Retinal pigment epithelial cell (primary cell): ENCODE measurements at regions not wholly inside any gene's neighbourhood (a gene's known extent, or its start where the extent isn't known, plus 50 kb on each side); places are given as distances from the start of the nearest gene placed in this dataset.

Source experiments
- DNase-seq: peaks from one replicate; pipeline ENCODE4 v3.0.0-alpha.2; 2010; ENCODE audit warnings: low read depth
- H3K4me3 ChIP-seq: 2 replicates; pipeline ENCODE4 v1.5.1; 2011; ENCODE audit warnings: mild to moderate bottlenecking, low read length, control low read depth, moderate library complexity
- CTCF ChIP-seq: conservative IDR thresholded peaks from 2 replicates; pipeline ENCODE4 v1.5.1; 2011; ENCODE audit warnings: low read depth, low read length, control low read depth, inconsistent platforms

DNA sequence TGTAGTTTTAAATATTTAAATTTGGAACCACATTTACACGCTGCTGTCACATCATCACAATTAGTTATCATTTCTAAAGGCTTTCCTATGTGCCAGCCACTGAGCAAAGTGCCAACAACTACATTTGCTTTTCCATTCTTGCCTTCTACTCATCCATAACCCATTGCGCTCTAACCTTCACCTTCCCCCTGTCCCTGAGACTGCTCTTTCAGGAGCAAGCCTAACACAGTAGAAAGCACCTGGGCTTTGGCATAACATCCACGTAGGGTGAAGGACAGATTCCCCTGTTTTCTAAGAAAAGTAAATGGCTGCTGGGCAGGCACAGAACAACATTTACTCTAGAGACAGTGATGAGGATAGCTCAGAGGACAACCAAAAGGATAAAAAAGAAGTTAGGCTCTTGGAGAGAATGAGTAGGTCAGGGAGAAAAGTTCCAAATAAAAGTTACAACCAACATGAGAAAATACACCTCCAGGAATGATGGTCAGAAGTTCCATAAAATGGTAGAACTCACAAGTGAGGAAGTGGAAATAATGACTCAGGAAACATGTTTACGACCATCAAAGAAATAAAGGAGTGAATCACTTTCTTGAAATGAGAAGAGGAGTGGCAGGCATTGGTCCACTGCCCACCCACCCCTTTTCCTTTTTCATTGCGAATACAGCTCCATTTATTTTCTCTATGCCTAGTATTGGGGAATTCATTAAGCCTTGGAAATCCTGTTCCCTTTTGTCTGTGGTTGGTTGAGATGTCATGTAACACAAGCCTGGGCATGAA lies 77.2 kb downstream of the PFDN4 start:
- no peak for TF ChIP-seq CTCF
- no peak for DNase-seq
- no peak overlapping the region for H3K4me3 ChIP-seq

DNA sequence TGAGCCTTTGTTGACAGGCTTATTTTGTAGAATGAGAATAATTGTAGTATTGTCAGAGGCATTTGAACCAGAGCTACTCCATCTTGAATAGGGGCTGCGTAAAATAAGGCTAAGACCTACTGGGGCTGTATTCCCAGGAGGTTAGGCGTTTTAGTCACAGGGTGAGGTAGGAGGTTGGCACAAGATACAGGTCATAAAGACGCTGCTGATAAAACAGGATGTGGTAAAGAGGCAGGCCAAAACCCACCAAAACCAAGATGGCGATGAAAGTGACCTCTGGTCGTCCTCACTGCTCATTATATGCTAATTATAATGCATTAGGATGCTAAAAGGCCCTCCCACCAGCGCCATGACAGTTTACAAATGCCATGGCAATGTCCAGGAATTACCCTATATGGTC lies 82.7 kb downstream of the PFDN4 start:
- TF ChIP-seq CTCF = no peak
- no peak for DNase-seq
- no peak overlapping the region for H3K4me3 ChIP-seq

DNA sequence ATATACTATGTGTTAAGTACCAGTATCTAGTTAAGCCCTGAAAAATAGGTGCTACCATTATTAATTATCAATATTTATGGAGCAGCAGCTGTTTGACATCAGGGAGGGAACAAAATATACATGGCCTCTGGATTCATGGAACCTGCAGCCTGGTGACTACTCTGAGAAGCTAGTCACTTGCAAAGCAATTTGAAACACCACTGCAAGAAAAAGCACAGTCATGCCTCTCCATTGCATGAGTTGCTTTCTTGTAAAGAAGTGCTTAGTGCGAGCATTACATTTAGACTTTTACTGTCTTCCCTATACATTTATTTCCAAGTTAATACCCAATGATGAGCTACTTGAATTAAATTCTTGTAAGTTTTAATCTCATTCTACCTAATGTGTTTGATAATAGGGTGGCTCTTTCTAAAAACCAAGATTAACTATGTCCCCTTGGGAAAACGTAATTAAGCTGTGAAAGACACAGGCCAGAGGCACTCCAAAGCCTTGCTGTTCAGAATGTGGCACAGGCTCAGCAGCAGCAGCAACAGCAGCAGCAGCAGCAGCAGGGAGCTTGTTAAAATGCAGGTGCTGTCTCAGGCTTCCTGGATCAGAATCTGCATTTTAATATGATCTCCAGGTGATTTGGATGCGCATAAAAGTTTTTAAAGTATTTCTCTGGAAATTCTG lies 83.6 kb downstream of the PFDN4 start:
- H3K4me3 ChIP-seq = no peak overlapping the region
- no peak for DNase-seq
- TF ChIP-seq CTCF = no peak

DNA sequence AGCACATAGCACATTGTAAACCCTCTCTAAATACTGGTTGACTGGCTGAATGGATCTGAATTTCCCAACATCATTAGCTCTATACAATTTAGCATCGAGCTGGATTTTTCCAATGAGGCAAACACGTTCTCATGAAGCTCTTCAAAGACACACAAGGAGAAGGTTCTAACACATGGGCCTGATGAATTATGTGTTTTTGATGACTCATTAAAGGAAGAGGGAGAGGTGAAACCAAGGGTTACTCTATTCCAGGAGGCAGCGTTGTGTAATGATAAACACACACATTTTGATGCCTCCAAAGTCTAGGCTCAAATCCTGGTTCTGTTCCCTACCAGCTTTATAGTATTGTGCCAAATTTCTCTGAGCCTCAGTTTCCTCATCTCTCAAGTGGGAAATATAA lies 84.3 kb downstream of the PFDN4 start:
- no peak for TF ChIP-seq CTCF
- no peak for DNase-seq
- H3K4me3 ChIP-seq = no peak overlapping the region

- TF ChIP-seq CTCF = no peak
- no peak overlapping the region for H3K4me3 ChIP-seq
- DNase-seq = no peak
Measured at GRCh38 chr20:54293526-54293925, 85.6 kb downstream of the PFDN4 start.

- H3K4me3 ChIP-seq = no peak overlapping the region
- no peak for DNase-seq
- TF ChIP-seq CTCF = no peak
Measured at GRCh38 chr20:54294094-54294493, 86.2 kb downstream of the PFDN4 start.

- no peak for TF ChIP-seq CTCF
- H3K4me3 ChIP-seq = no peak overlapping the region
- no peak for DNase-seq
Measured at GRCh38 chr20:54295686-54296085, 87.8 kb downstream of the PFDN4 start.
